ENCODE measurements at regions not wholly inside any gene's neighbourhood (a gene's known extent, or its start where the extent isn't known, plus 50 kb on each side); places are given as distances from the start of the nearest gene placed in this dataset.

GRCh38 chr2:120866071-120866470 is 130.4 kb downstream of the GLI2 start:
- no peak for DNase-seq (ENCODE audit: low spot score)

DNA sequence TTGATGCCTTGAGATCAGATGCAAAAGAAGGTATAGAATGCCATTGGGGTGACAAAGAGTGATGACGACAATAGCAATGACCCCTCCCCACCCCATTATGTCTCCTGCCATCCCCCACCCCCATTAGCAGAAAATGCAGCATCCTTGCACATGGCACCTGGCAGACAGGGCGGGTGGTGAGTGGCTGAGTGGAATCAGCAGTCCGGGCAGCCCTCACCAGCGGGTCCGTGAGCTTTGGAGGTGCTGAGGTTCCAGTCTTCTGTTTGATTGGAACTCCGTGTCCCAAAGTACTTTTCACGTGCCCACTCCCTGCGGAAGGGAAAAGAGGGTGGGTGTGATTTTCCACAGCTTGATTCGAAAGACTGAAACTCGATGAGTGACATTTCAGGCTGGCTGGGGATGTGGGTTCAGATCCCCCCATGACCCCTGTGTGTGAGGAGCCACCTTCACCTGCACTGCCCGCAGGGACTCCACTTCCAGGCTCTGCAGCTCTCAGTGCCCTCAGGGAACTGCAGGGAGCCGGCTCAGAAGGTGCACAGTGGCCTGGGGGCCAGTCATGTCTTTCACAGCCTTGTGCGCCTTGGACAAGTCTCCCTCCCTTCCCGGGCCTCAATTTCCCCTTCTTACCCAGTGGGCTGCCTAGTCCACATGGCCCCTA is 130.9 kb downstream of the GLI2 start:
- DNase-seq (ENCODE audit: low spot score): no peak

- no peak for DNase-seq (ENCODE audit: low spot score)
These were observed 131.9 kb downstream of the GLI2 start for GRCh38 chr2:120867290-120868241.

- DNase-seq (ENCODE audit: low spot score): no peak
These were observed 132.7 kb downstream of the GLI2 start for GRCh38 chr2:120868366-120868765.

DNA sequence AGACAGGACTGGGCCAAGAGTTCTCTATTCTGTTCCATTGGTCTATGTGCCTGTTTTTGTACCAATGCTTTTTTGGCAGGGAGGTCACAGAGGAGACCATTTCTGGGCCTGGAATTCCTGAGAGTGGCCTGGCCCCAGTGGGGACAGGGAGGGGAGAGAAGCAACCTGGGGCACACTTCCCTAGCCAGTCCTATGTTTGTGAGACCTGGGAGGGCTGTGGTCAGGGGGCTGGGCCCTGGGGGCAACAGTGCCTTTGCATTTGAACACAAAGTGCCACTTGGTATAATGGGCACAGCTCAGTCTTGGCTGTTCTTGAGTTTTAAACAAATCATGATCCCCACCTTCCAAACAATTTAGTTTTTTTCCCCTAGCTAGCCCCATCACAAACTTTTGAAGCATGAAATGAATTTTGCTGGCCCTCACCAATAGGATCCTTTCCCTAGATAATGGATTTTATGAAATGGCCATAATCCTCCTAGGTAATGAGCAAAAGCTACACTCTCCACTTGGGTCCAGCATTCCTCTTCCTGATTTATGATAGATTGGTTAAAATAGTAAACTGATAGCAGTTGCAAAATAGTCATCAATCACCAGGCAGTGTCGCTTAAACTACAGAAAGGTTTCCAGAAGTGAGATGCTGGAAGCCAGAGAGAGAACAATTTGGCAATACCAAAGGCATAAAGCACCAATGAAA is 133.5 kb downstream of the GLI2 start:
- DNase-seq (ENCODE audit: low spot score): no peak

- no peak for DNase-seq (ENCODE audit: low spot score)
These were observed 134.2 kb downstream of the GLI2 start for GRCh38 chr2:120869730-120870466.

DNA sequence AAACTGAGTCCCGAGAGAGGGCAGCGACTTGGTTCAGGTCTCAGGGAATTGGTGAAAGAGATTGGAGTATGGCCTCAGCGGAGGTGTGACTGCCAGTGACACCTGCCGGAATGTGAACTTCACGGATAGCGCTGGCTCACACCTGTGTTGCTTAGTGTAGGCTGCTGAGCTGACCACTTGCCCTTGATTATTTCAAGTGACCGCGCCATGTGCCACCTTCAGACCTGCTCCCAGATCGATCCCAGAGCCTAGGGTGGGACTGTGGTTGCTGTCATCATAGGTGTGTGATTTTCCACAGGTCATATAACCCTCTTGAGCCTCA is 134.8 kb downstream of the GLI2 start:
- no peak for DNase-seq (ENCODE audit: low spot score)

DNA sequence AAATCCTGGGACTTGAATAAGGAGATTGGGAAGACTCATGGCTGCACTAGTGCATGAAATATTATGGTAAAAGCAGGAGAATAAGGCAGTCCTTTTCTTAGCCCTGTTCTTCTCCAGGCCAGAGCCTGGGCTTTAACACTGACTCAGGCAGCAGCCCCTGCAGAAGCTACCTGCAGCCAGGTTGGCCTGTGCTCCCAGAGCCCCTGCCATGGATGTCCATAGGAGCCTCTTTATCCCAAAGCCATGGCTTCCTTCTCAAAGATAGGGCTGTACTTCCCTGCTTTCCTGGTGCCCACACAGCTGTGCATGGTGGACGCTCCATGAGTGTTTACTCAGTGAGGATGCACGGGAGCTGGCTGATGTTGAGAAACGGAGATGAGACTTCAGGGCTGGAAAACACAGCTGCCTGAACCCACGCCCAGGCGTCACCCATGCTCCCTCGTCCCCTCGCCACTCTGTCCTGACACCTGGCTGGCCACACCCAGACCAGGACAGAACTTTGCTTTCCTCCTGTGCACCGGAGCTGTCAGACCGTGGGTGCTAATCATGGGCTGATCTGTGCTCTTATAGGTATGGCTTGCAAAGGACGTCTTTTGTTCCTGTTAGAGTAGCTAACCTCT is 135.5 kb downstream of the GLI2 start:
- DNase-seq (ENCODE audit: low spot score): no peak

DNA sequence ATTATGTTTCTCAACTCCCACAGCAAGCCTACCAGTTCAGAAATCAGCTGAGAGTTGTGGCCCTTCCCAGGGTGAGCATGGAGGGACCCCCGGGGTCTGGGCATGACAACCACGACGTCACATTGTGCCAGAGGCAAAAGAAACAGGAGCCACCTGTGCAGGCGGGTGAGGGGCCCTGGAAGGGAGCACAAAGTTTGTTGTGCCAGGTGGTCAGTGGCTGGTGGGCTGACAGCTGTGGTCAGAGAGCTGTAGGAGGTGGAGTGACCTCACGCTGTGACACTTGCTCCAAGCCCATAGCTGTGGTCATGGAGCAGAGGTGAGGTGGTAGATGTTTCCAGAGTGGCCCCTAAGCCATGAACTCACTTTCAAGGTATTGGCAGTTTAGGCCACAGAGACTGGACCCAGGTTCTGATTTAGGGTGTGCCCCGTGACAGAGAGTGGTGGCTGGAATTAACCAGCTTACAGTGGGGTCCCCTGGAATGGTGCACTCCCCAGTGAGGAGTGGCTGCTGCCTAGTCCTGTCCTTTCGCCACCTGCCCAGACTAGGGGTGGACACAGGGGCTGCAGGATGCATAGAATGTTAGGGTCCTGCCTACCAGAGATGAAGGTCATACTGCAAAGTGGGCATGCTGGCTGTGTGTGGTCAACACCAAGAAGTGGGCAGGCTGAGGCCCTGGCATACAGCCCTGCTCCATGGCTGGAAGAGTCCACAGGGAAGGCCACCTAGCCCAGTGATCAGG is 136.4 kb downstream of the GLI2 start:
- DNase-seq (ENCODE audit: low spot score): no peak

GRCh38 chr2:120873958-120874887 is 138.6 kb downstream of the GLI2 start:
- DNase-seq (ENCODE audit: low spot score): no peak

GRCh38 chr2:120874888-120875275 is 139.2 kb downstream of the GLI2 start:
- DNase-seq (ENCODE audit: low spot score): no peak

DNA sequence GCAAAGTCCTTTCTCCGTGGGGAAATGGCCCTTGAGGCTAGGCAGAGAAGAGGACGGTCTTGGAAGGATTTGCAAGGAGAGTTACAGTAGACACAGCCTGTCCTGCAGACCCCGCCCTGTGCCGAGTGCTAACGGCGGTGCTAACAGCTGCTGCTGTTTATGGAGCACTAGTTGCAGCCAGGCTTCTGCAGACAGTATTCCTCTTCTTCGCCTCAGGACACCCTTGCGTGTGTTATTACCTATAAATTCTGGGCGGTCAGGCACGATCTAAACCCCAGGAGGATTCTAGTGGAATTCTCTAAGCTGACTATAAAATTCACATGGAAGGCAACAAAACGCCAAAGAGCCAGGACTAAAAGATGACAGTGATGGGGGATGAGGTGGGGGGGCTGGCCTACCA is 139.8 kb downstream of the GLI2 start:
- no peak for DNase-seq (ENCODE audit: low spot score)

GRCh38 chr2:120876526-120877280 is 141.0 kb downstream of the GLI2 start:
- no peak for DNase-seq (ENCODE audit: low spot score)

GRCh38 chr2:120877409-120877808 is 141.7 kb downstream of the GLI2 start:
- DNase-seq (ENCODE audit: low spot score): no peak

DNA sequence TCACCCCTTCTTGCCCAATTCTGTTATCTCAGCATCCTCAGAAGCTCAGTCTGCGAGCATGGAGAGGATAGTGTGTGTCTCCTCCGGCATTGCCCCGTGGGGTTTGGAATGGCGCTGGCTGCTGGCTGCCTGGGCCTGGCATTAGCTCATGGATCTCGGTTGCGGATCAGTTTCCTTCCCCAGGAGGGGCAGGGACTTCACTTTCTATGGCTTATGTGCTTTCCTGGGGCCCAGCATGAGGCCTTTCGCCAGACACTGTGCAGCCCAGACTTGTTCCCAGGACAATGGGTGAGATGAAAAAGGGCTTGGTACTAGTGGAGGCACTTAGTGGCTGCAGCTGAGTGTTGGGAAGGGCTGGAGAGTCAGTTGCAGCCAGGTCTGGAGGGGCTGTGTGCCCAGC is 143.3 kb downstream of the GLI2 start:
- DNase-seq (ENCODE audit: low spot score): no peak

DNA sequence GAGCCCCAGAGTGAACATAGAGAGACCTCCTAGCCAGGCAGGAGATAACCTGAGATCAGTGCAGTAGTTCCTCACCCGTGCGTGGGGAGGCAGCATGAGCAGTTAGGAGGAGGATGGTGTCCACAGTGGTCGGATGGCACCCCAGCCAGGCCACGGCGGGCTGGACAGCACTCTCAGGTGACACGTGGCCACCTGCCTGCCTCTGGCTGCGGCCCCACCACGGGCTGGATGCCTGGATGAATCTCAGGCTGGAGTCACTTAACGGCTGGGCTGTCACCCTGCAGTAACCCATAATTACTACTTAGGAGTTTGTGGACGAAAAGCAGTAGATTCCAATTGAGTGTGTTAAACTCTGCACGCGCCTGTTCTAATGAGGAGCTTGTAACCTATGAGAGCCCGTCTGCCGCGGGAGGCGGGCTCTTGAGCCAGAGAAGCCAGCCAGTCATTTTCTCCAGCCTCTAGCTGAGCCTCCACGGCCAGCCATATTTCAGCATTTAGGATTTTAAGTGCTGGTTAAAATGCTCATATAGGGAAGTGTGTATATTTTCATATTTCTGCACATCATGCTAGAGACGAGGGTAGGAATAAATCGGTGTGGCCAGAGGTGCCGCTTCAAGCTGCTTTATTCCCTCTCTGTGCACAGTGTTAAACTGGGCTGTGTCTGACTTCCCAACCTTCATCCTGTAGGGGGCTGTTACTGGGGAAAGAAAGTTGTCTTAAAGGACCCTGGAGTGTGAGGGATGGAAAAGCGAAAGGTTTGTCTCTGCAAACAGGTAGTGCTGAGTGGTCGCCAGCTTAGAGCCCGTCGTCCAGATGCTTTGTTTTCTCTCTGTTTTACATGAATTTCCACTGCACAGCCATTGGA is 144.0 kb downstream of the GLI2 start:
- no peak for DNase-seq (ENCODE audit: low spot score)

DNA sequence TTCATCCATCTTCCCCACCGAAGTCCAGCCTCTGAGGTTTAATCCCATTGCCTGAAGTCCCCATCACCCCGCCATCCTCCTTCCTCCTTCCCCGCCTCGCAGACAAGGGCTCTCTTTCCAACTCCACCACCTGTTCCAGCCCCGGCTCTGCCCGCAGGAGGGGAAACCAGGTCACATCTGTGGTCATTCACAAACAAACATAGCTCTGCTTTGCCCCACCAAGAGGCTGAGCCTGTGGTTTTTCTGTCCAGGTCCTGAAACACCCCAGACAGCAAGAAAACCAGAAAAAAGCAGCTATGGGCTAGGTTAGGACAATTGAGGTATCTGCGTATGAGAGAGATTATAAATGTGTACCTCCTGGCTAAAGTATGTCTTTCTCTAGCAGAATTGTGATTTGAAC is 144.7 kb downstream of the GLI2 start:
- no peak for DNase-seq (ENCODE audit: low spot score)
